ENCODE measurements at regions not wholly inside any gene's neighbourhood (a gene's known extent, or its start where the extent isn't known, plus 50 kb on each side); places are given as distances from the start of the nearest gene placed in this dataset.
"Not testable (repeated sequence)": the region's sequence is repeated elsewhere in the genome, so short reads cannot be mapped to it uniquely, and the experiment has no call there.

DNA sequence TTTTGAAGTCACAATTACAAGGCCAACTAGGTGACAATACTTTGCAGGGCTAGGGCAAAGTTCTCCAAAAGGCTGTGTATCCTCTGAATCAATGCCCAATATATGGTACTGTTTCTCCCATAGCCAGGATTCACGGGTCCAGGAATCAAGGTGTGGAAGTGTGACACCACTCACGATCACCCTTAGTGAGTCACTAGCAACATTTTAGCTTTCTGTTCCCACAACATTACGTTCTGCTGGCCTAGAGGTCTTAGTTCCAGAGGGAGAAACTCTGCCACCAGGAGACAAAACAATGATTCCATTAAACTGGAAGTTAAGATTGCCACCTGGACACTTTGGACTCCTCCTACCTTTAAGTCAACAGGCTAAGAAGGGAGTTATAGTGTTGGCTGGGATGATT lies 88.5 kb upstream of the RANBP6 start:
- DNase-seq: not testable (repeated sequence)

- DNase-seq: not testable (repeated sequence)
Observed at GRCh38 chr9:6102336-6102987, 87.0 kb upstream of the RANBP6 start.

DNA sequence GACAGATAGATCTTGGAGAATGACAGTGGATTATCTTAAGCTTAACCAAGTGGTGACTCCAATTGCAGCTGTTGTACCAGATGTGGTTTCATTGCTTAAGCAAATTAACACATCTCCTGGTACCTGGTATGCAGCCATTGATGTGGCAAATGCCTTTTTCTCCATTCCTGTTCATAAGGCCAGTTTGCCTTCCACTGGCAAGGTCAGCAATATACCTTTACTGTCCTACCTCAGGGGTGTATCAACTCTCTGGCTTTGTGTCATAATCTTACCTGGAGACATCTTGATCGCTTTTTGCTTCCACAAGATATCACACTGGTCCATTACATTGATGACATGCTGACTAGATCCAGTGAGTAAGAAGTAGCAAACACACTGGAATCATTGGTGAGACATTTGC lies 86.3 kb upstream of the RANBP6 start:
- DNase-seq: not testable (repeated sequence)

DNA sequence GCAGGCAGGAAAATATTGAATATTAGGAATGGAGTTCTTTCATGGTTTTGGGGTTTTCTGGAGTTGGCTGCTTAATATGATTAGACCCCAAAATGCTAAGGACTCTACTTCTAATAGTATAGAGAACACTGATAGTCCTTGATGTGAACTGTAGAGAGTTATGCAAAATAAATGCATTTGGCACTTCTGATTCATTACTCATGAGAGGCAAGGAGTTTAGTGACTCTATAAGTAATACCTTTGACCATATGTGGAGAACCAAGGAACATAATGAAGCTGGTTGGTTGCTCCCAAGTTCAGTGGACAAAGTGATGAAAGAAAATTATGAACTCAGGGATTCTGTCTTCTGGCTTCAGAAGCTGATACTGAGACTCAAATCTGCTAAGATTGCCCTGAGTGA lies 83.9 kb upstream of the RANBP6 start:
- not testable (repeated sequence) for DNase-seq

DNA sequence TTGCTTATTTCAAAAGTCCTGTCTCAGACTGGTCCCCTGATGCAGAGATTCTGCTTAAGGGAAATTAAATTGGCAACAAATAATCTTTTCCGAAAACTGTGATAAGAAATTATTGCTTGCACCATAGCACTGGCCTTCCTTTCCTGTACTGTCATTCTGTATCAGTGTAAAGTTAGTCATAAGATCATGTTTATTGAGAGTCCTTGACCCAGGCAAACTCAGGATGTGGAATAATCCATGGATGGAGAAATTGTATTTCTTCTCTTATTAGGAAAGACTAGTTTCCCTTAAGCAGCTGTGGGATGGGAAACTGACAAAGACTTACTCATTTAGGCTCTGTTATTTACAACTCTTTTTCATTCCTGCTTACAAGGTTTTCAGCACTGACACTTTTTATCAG lies 83.0 kb upstream of the RANBP6 start:
- DNase-seq: no peak

- no peak for DNase-seq
Observed at GRCh38 chr9:6096821-6097220, 81.4 kb upstream of the RANBP6 start.

DNA sequence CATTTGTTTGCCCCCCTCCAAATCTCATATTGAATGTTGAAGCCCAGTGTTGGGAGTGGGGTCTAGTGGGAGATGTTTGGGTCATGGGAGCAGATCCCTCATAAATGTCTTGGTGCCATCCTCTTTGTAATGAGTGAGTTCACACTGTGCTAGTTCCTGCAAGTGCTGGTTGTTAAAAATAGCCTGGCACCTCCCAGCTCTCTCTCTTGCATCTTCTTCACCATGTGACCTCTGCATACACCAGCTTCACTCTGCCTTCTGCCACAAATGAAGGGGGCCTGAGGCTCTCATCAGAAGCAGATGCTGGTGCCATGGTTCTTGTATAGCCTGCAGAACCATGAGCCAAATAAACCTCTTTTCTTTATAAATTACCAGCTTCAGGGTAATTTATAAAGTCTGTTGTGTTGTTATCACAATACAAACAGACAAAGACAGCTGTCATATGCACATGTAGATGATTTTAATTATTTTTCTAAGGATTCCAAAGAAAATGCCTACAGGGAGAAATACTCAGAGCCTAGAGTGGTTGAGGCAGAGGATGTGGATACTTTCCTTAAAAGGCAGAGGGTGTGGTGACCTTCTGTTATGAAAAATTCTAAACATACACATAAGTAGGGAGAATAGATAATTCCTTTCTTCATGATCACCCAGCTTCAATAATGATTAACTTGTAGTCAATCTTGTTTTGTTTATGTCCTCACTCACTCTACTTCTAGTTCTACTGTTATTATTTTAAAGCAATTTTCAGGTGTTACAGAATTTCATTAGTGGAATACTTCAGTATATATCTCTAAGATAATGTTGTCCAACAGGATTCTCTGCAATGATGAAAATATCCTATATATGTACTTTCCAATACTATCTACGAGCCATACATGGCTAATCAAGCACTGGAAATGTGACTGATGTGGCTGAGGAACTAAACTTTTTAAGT lies 75.1 kb upstream of the RANBP6 start:
- no peak for DNase-seq

GRCh38 chr9:6089300-6089699 lies 73.9 kb upstream of the RANBP6 start:
- no peak for DNase-seq

DNA sequence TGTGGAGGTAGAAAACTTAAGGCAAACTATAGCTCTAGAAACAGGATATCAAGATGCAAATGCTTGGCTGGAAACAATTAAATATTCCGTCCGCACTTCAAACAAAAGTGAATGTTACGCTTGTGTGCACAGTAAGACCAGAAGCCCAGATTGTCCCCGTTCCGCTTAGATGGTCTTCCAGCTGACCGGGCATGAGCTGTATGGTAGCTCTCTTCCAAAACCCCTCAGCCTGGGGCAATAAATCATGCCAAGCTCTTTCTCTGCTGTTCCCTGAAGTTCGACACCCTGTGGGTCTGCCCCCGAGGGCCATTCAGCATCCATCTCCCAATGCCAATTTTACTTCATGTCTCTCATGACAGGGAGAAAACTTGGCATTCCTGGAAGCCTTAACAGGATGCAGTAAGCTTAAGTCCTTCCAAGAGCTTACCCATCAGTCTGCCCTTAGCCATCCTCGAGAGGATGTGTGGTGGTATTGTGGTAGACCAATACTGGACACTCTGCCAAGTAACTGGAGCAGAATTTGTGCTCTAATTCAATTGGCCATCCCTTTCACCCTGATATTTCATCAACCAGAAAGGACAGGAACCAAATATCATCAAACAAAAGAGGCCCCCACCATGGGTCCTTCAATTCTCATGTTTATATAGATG lies 70.7 kb upstream of the RANBP6 start:
- DNase-seq: no peak

DNA sequence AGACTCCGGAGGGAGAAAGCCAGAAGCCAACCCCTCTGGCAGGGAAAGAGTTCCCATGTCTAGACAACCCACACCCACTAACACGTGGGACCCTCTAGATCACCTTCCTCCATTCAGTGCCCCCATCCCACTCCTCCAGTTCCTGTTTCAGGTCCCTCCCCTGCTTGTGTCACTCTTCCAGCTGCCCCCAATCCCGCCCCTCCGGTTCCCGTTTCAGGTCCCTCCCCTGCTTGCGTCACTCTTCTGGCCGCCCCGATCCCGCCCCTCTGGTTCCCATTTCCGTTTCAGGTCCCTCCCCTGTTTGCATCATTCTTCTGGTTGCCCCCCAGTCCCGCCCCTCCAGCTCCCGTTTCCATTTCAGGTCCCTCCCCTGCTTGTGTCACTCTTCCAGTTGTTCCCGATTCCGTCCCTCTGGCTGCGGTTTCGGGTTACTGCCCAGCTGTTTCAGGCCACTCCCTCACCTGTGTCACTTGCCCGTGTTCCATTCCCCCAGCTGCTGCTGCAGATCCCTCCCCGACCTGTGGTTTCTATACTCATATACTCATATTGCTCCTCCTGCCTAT lies 64.8 kb upstream of the RANBP6 start:
- peak in 1 of 2 donors; percentile 93 for DNase-seq

DNA sequence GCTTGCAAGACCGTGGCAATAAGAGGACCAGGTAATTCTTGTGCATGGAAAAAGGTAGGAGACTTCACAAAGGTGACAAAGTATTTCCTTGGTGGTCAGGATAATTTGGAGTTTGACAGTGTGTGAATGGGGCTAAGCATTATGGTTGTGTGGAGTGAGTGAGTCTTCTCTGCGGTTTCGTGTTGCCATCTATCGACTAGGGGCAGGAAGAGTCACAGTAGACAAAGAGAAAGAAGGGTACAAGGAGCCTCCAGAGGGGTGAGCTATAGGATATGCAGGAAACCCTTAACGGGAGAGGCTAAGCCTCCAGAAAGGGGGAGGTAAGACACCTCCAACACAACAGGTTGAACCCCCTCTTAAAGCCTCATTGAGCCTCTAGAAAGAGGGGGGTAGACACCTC lies 64.0 kb upstream of the RANBP6 start:
- no peak for DNase-seq

DNA sequence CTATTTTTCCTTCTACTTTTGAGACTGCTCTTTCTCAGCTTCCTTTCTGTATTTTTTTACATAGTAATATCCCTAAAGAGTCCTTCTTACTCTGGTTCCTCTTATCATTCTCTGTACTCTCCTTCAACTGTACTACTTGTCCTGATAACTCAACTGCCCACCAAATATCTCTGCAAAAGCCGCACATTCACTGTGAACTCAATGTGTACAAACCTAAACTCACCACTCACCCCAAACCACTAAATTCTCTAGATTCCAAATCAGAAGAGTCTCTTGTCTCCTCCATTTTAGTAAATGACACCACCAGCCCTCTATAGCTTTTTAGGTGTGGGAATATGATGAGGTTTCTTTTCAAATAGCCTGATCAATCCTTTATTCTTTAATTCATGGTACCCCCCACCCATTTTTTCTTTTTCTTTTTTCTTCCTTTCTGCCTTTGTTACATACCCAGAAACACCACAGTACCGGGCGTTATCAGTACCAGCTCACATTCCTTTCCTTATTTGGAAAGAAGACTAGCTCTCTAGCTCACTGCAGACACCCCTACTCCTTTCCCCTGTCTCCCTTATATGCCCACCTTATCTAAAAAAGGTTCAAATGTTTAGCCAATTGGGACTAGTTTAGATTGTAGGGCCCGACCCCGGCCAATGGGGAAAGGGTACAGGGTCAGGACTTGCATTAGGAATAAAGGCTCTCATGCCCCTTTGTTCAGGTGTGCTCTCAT lies 63.1 kb upstream of the RANBP6 start:
- no peak for DNase-seq

- DNase-seq: no peak
Observed at GRCh38 chr9:6076851-6077250, 61.4 kb upstream of the RANBP6 start.

- no peak for DNase-seq
Observed at GRCh38 chr9:6073731-6074130, 58.3 kb upstream of the RANBP6 start.

DNA sequence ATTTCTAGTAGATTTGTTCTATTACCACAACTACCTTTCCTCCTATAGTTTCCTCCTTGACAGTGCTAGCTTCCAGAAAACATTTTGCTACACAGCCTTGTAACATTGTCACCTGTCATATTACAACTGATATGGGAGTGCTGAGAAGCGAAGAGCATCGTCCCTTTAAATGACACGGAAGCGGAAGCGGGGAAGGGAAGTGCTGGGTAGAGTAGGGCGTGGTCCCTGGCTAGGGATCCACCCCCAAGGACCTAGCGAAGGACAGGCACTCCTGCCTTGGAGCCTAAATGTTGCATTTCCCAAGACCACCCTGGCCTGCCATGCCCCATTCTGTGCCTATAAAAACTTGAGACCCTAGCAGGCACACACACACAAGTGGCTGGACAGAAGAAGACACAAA lies 57.4 kb upstream of the RANBP6 start:
- DNase-seq: no peak

DNA sequence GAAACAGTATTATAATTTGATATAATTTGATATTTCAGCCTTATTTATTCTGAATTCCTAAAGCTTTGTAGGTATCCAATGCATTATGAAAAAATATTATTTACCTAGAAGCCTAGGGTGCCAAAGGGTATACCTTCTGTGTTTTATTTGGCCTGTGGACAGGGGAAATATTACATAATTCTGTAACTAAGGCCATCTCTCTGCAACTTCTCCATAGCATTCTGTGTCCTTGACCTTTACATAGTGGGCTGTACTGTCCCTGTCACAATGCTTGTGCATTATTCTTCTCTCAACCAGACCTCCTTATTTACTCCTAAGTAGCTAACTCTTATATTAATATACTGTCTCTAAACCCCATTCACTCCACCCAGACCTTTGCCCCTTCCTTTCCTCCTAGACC lies 57.0 kb upstream of the RANBP6 start:
- no peak for DNase-seq

- DNase-seq: peak in 1 of 2 donors; percentile 80
Observed at GRCh38 chr9:6068983-6069382, 53.6 kb upstream of the RANBP6 start.

DNA sequence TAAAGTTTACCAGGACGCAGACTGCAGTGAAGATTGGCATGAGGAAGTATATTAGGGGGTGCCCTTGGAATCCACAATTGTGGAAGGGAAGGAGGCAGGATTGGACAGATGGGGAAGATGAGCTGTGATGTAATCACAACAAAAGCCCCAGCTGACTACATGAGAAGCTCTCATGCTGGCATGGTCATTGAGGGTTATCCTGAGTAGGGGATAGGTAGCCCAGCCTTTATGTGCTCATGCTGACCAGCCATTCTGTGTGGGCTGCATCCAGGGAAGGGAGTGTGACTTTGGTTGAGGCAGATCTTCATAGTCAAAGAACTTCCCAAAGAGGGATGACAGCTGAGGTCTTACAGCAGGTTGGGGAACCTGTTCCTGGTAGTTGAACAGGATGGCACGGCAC lies 52.0 kb upstream of the RANBP6 start:
- DNase-seq: no peak

All from bone marrow (tissue), 2 donors.